Breast epithelium (tissue), 3 donors: ENCODE measurements at regions not wholly inside any gene's neighbourhood (a gene's known extent, or its start where the extent isn't known, plus 50 kb on each side); places are given as distances from the start of the nearest gene placed in this dataset.

Source experiments
- CTCF ChIP-seq, 3 donors: fragments of 450-650 bp; IDR thresholded peaks; one replicate each; pipeline ENCODE4 v1.5.1; 2016 to 2017; ENCODE audit warnings: antibody characterized with exemption in 3 of 3, mild to moderate bottlenecking in 3 of 3, moderate library complexity in 3 of 3
- POLR2A ChIP-seq: fragments of 450-650 bp; IDR thresholded peaks from one replicate; pipeline ENCODE4 v1.6.1; 2016; ENCODE audit warnings: antibody characterized with exemption, mild to moderate bottlenecking, moderate library complexity
- POLR2AphosphoS5 ChIP-seq, 3 donors: sonication (generic); formaldehyde crosslinking; IDR thresholded peaks; one replicate each; pipeline ENCODE4 v1.6.1; 2017; ENCODE audit warnings: antibody characterized with exemption in 3 of 3

GRCh38 chr19:31706691-31707620 lies 357.7 kb upstream of the TSHZ3 start:
- no peak for TF ChIP-seq CTCF (IDR thresholded peaks at IDR 0.05)
- TF ChIP-seq POLR2A = no peak
- no peak for TF ChIP-seq POLR2AphosphoS5 (IDR thresholded peaks at IDR 0.05)
